ENCODE measurements at regions not wholly inside any gene's neighbourhood (a gene's known extent, or its start where the extent isn't known, plus 50 kb on each side); places are given as distances from the start of the nearest gene placed in this dataset.
"Not testable (repeated sequence)": the region's sequence is repeated elsewhere in the genome, so short reads cannot be mapped to it uniquely, and the experiment has no call there.

DNA sequence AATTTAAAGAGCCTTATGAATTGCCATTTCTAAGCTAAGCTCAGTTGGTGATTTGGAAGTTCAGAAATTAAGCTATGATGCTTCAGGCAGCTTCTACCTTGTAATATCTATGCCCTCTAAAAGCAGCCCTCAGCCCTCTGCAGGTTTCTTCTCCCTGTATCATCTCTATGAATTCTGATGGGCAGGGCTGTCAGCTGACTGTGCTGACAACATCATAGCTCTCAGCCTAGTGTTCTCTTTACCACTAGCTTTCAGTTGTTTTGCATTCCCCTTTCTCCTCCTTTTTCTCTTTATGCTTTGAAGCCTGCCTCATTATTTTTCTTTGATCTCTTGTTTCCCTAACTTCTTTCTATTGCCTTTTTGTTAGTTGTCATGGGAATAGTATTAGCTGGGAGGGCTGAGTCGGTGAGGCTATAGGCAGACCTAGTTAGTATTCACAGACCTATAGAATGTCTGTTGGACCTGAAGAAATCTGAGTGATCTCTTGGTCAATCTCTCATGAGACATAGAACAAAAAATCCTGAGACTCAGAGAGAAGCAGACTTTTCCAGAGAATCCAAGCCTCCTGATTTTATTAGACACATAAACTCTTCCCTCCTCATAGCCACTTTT, 535.4 kb downstream of the RAB38 start:
- no peak for DNase-seq (ENCODE audit: low read depth)

DNA sequence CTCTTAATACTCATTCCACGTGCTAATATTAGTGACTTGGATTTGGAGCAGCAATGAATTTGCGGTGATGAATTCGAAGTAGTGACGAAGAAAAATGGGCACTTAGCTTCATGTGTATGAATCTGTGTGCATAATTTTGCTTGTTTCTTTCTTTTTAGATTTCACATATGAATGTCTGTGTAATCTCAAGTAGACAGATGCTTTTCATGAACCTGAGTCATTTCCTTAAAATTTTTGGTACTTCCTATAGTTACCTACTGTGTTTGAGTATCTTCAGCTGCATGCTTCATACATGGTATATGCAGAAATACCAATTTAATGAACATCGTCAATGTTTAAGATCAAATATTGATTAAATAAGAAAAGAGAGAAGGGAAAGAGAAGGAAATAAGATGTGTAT, 540.2 kb downstream of the RAB38 start:
- DNase-seq (ENCODE audit: low read depth): no peak

DNA sequence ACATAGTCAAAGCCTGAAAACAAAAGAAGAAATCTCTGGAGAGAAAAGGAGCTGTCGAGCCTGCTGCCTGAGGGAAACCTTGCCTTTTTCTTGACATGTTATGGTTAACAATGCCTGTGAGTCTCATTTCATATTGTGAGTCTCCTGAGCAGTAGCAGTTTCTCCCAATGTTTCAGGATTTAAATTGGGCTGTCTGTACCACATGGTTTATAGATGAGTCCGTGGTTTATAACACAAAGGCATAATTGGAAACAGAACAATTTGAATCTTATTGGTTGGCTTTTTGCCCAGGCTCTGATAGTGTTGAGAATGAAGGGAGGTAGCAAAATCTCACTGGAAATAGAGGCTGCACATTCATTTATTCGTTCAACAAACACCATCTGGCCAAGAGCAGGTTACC, 540.9 kb downstream of the RAB38 start:
- no peak for DNase-seq (ENCODE audit: low read depth)

GRCh38 chr11:87628957-87629356, 546.3 kb downstream of the RAB38 start:
- no peak for DNase-seq (ENCODE audit: low read depth)

DNA sequence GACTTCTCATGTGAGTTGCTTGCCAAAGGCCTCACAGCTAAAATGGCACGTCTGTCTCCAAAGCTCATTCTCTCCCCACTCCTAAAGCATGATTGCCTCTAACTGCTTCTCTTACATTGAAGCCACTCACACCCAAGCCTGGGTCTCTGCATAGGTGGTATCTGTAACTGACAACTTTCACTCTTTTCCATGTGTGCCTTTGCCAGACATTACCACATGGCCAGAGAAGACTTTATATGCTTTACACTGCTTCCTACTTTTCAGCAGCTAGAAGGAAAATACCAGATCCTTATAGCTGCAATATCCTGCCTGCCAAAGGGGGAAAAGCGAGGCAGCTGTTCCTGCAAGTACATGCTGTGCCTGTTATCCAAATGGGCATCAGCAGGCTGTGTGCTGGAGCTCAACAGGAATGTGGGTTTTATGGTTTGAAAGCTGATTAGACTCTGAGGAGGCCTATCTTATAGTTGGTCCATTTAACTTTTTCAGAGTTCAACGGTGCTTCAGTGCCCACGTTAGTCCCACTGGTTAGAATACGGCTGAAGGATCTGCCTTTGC, 547.1 kb downstream of the RAB38 start:
- DNase-seq (ENCODE audit: low read depth): no peak

- not testable (repeated sequence) for DNase-seq (ENCODE audit: low read depth)
Observed at GRCh38 chr11:87623531-87624365, 551.5 kb downstream of the RAB38 start.

DNA sequence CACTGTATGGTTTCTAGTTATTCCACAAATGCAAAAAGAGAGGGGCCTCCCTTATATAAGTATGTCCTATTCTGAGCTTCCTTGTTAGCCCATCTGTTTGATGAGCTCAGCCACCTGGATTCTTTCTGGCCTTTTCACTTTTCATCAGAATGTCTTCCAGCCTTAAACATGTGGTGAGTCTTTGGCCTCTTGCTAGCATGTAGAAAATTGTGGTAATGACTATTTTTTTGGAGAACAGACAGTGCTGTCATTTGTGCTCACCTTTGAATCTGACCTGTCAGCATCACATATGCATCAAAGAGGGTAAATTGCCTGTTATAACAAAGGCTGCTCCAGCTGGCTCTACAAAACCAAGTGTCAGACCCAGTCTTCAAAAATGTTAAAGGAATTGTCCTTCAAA, 558.7 kb downstream of the RAB38 start:
- no peak for DNase-seq (ENCODE audit: low read depth)

GRCh38 chr11:87604350-87604749, 566.6 kb downstream of the TMEM135 start:
- no peak for DNase-seq (ENCODE audit: low read depth)

- DNase-seq (ENCODE audit: low read depth): no peak
Observed at GRCh38 chr11:87603887-87604286, 566.2 kb downstream of the TMEM135 start.

- DNase-seq (ENCODE audit: low read depth): no peak
Observed at GRCh38 chr11:87602776-87603175, 565.0 kb downstream of the TMEM135 start.

GRCh38 chr11:87600938-87601337, 563.2 kb downstream of the TMEM135 start:
- DNase-seq (ENCODE audit: low read depth): no peak

DNA sequence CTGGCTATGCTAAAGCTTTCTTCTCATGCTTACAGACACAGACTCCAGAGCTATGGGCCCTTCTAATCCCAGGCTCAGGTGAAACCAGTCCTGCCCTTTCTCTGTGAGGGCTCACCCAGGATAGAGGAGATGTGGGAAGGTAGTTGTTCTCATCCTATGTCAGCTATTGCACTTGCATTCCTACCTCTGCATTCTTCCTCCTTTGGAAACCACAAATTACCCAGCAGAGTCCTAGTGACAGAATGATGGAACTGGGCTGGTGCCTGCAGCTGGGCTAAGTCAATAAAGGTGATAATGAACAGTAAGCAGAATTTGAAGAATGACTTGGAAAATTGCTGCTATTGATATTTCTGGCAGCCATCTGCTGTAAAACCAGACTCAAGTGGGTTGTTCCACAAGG, 560.0 kb downstream of the TMEM135 start:
- DNase-seq (ENCODE audit: low read depth): no peak

- DNase-seq (ENCODE audit: low read depth): no peak
Observed at GRCh38 chr11:87596176-87596575, 558.4 kb downstream of the TMEM135 start.

GRCh38 chr11:87589082-87589481, 551.3 kb downstream of the TMEM135 start:
- DNase-seq (ENCODE audit: low read depth): no peak

GRCh38 chr11:87585613-87586012, 547.9 kb downstream of the TMEM135 start:
- not testable (repeated sequence) for DNase-seq (ENCODE audit: low read depth)

- DNase-seq (ENCODE audit: low read depth): no peak
Observed at GRCh38 chr11:87583931-87584330, 546.2 kb downstream of the TMEM135 start.

- no peak for DNase-seq (ENCODE audit: low read depth)
Observed at GRCh38 chr11:87575088-87575487, 537.4 kb downstream of the TMEM135 start.

GRCh38 chr11:87574193-87574592, 536.5 kb downstream of the TMEM135 start:
- no peak for DNase-seq (ENCODE audit: low read depth)

DNA sequence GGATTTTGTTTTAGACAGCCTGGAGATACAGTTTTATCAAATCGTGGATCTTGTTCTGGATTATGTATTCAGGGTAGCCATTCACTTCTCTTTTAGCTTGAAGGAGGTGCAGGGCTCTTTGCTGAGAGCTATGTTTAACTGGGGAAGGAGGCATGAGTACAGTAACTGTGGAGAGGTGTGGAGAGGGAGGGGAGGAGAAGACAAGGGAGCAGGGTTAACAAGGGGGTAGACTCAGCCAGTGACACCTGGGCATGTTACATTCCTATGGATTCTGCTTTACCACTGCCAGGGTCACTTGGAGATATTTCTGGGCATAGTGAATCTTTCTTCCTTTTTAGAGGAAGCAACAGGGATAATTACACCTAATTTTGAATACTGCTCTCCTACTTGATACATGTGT, 536.0 kb downstream of the TMEM135 start:
- no peak for DNase-seq (ENCODE audit: low read depth)

- no peak for DNase-seq (ENCODE audit: low read depth)
Observed at GRCh38 chr11:87572881-87573280, 535.1 kb downstream of the TMEM135 start.

DNA sequence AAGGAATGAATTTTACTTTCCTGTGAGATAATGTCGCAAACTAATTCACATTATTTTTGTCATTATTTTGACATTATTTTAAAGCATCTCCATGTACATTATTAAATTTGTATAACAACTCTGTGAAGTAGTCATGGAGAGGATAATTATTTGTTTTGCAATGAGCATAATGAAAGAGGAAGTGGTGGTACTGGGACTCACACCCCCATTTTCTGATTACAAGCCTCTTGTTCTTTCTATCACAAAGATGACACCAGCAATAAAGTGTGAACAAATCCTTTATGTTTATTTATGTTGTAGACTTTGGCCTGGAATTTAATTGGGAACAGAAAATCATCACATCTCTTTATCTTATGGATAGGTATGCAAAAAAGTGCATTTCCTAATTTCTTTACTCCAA, 522.6 kb downstream of the TMEM135 start:
- no peak for DNase-seq (ENCODE audit: low read depth)

GRCh38 chr11:87559852-87560251, 522.1 kb downstream of the TMEM135 start:
- not testable (repeated sequence) for DNase-seq (ENCODE audit: low read depth)

DNA sequence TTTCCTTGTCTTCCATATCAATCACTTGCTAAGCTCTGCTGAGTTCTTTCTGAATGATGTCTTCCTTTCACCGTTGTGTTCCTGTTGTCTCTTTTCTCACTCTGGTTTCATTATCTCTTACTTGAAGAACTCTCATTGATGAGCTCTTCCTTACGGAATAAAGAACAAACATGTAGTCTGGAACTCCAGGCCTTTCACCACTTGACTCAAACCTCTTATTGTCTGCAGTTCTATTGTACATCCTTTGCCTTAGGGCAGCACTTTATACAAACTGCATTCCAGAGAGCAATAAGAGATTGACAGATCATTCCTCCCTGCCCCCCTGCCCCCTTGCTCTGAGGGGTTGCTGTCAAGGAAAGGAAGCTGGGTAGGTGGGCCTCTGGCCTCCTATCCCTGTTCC, 517.4 kb downstream of the TMEM135 start:
- no peak for DNase-seq (ENCODE audit: low read depth)
